H1 (cell line): ENCODE measurements at regions not wholly inside any gene's neighbourhood (a gene's known extent, or its start where the extent isn't known, plus 50 kb on each side); places are given as distances from the start of the nearest gene placed in this dataset.

Source experiments
- CTCF ChIA-PET: fragments of 300-600 bp; sonication (Branson Sonifier 250); formaldehyde crosslinking; loops from one replicate; lab custom pipeline; 2021; ENCODE audit not compliant: partially characterized antibody; lab: Charles Lee
- POLR2A ChIA-PET: fragments of 300-600 bp; sonication (Branson Sonifier 250); formaldehyde crosslinking; loops from one replicate; lab custom pipeline; 2021; ENCODE audit warnings: inconsistent platforms; ENCODE audit not compliant: partially characterized antibody; lab: Charles Lee
- DNase-seq, 2 experiments: peaks; one replicate each; pipeline versions ENCODE4 v3.0.0 to v3.0.0-alpha.2; 2010 to 2022; ENCODE audit warnings: low spot score in 2 of 2, low read depth in 1 of 2, mixed read lengths in 1 of 2
- FAIRE-seq: peaks from 2 replicates; lab custom pipeline; 2011; peaks lifted over from hg19 to GRCh38; lab: Jason Lieb, UNC
- H2AFZ ChIP-seq: 2 replicates; pipeline ENCODE4 v1.8.1; 2012; ENCODE audit warnings: low read length, inconsistent platforms
- H2AK5ac ChIP-seq: 2 replicates; pipeline ENCODE4 v1.6.1; 2013; ENCODE audit warnings: low read depth, low read length
- H2BK120ac ChIP-seq: replicated peaks from 2 replicates; pipeline ENCODE3; 2013; ENCODE audit warnings: low read depth, low read length, inconsistent platforms
- H2BK12ac ChIP-seq: 2 replicates; pipeline ENCODE4 v1.6.1; 2013; ENCODE audit warnings: low read depth, low read length
- H2BK15ac ChIP-seq: 2 replicates; pipeline ENCODE4 v1.6.1; 2013; ENCODE audit warnings: low read length
- H2BK20ac ChIP-seq: 2 replicates; pipeline ENCODE4 v1.6.1; 2013; ENCODE audit warnings: low read length
- H2BK5ac ChIP-seq: 2 replicates; pipeline ENCODE4 v1.6.1; 2013; ENCODE audit warnings: low read depth, low read length
- H3K14ac ChIP-seq: 2 replicates; pipeline ENCODE4 v1.6.1; 2013; ENCODE audit warnings: inconsistent platforms; ENCODE audit not compliant: insufficient read length
- H3K18ac ChIP-seq: 2 replicates; pipeline ENCODE4 v1.6.1; 2013; ENCODE audit warnings: low read length; ENCODE audit errors: extremely low read depth
- H3K23ac ChIP-seq: 2 replicates; pipeline ENCODE4 v1.6.1; 2013; ENCODE audit warnings: inconsistent platforms; ENCODE audit not compliant: insufficient read length
- H3K23me2 ChIP-seq: 2 replicates; pipeline ENCODE4 v1.6.1; 2013; ENCODE audit warnings: low read depth, low read length
- H3K27ac ChIP-seq: 2 replicates; pipeline ENCODE4 v1.6.1; 2011; ENCODE audit warnings: low read depth, low read length, inconsistent platforms
- H3K27me3 ChIP-seq, 4 experiments: replicated peaks in 1 of 4; 1 replicate in 1 of 4; 2 replicates in 3 of 4; pipeline versions ENCODE4 v1.6.1 to v1.8.1; 2011 to 2013; ENCODE audit warnings: low read length in 3 of 4, mild to moderate bottlenecking in 3 of 4, inconsistent platforms in 2 of 4, mixed read lengths in 2 of 4, moderate library complexity in 1 of 4; ENCODE audit not compliant: control insufficient read depth in 3 of 4, insufficient read depth in 3 of 4; ENCODE audit errors: extremely low read depth in 1 of 4
- H3K36me3 ChIP-seq, 4 experiments: 2 replicates each; pipeline versions ENCODE4 v1.6.1 to v1.8.1; 2011 to 2013; ENCODE audit warnings: mild to moderate bottlenecking in 4 of 4, low read length in 3 of 4, moderate library complexity in 2 of 4, control low read depth in 1 of 4, inconsistent platforms in 1 of 4; ENCODE audit not compliant: insufficient read depth in 4 of 4, control insufficient read depth in 2 of 4
- H3K4ac ChIP-seq: replicated peaks from 2 replicates; pipeline ENCODE3; 2013; ENCODE audit warnings: low read length, low read depth, mixed read lengths, inconsistent platforms; ENCODE audit not compliant: insufficient read length
- H3K4me1 ChIP-seq, 4 experiments: replicated peaks in 1 of 4; 1 replicate in 1 of 4; 2 replicates in 3 of 4; pipeline versions ENCODE4 v1.6.1 to v1.8.1; 2011 to 2013; ENCODE audit warnings: low read length in 3 of 4, inconsistent platforms in 2 of 4, mixed read lengths in 1 of 4; ENCODE audit not compliant: insufficient read depth in 4 of 4, control insufficient read depth in 3 of 4
- H3K4me2 ChIP-seq, 2 experiments: 2 replicates each; pipeline versions ENCODE4 v1.6.1 to v1.8.1; 2011 to 2013; ENCODE audit warnings: low read depth in 2 of 2, low read length in 2 of 2, control low read depth in 1 of 2, inconsistent platforms in 1 of 2, mild to moderate bottlenecking in 1 of 2; ENCODE audit not compliant: insufficient read depth in 1 of 2
- H3K4me3 ChIP-seq, 4 experiments: fragments of 200-600, 300-600 bp in 1 of 4; sonication (generic), shearing (Covaris generic), sonication (Bioruptor Twin) in 1 of 4; 2 replicates each; pipeline versions ENCODE4 v1.5.1 to v1.8.1; 2011 to 2016; ENCODE audit warnings: low read length in 4 of 4, low read depth in 3 of 4, control low read depth in 2 of 4, inconsistent platforms in 2 of 4, mild to moderate bottlenecking in 2 of 4, mixed read lengths in 1 of 4, moderate library complexity in 1 of 4; ENCODE audit not compliant: insufficient read depth in 2 of 4; ENCODE audit errors: extremely low read depth in 1 of 4
- H3K56ac ChIP-seq: replicated peaks from 2 replicates; pipeline ENCODE3; 2013; ENCODE audit warnings: low read depth, mild to moderate bottlenecking, mixed read lengths, low read length, inconsistent platforms; ENCODE audit not compliant: insufficient read length
- H3K79me1 ChIP-seq: 2 replicates; pipeline ENCODE4 v1.6.1; 2013; ENCODE audit warnings: low read depth, low read length, control low read depth
- H3K79me2 ChIP-seq, 2 experiments: 2 replicates each; pipeline versions ENCODE4 v1.6.1 to v1.8.1; 2012 to 2013; ENCODE audit warnings: low read length in 2 of 2, mild to moderate bottlenecking in 2 of 2, inconsistent platforms in 1 of 2; ENCODE audit not compliant: insufficient read depth in 2 of 2, control insufficient read depth in 1 of 2
- H3K9ac ChIP-seq, 4 experiments: replicated peaks in 1 of 4; 1 replicate in 1 of 4; 2 replicates in 3 of 4; pipeline versions ENCODE4 v1.6.1 to v1.8.1; 2011 to 2013; ENCODE audit warnings: low read depth in 3 of 4, low read length in 3 of 4, control low read depth in 2 of 4, mild to moderate bottlenecking in 2 of 4, moderate library complexity in 2 of 4, inconsistent platforms in 1 of 4; ENCODE audit errors: extremely low read depth in 1 of 4
- H3K9me3 ChIP-seq, 2 experiments: 2 replicates each; pipeline versions ENCODE4 v1.6.1 to v1.8.1; 2012 to 2013; ENCODE audit warnings: mild to moderate bottlenecking in 2 of 2, moderate library complexity in 2 of 2, control low read depth in 1 of 2, inconsistent platforms in 1 of 2, low read depth in 1 of 2, low read length in 1 of 2, mixed read lengths in 1 of 2; ENCODE audit not compliant: insufficient read depth in 2 of 2
- H4K20me1 ChIP-seq, 2 experiments: replicated peaks in 1 of 2; 2 replicates each; pipeline versions ENCODE3 to v1.8.1; 2011 to 2013; ENCODE audit warnings: inconsistent platforms in 2 of 2, low read length in 2 of 2, mild to moderate bottlenecking in 1 of 2; ENCODE audit not compliant: insufficient read depth in 2 of 2, control insufficient read depth in 1 of 2
- H4K5ac ChIP-seq: 2 replicates; pipeline ENCODE4 v1.6.1; 2013; ENCODE audit warnings: low read length, low read depth, mixed read lengths, inconsistent platforms; ENCODE audit not compliant: insufficient read length
- H4K8ac ChIP-seq: 2 replicates; pipeline ENCODE4 v1.8.0; 2013; ENCODE audit warnings: mild to moderate bottlenecking, moderate library complexity, low read length, inconsistent platforms; ENCODE audit not compliant: insufficient read depth; ENCODE audit errors: extremely low read depth
- H4K91ac ChIP-seq: replicated peaks from 2 replicates; pipeline ENCODE3; 2013; ENCODE audit warnings: low read length, mixed read lengths, inconsistent platforms; ENCODE audit not compliant: insufficient read length
- BRCA1 ChIP-seq: IDR thresholded peaks from 2 replicates; pipeline ENCODE4 v1.6.1; 2012; ENCODE audit warnings: low read depth, low read length, improper control_type of control experiment
- CBX5 ChIP-seq: fragments of 300-800, 300-1000 bp; sonication (generic); IDR thresholded peaks from 2 replicates; pipeline ENCODE4 v1.7.1; 2016; ENCODE audit warnings: antibody characterized with exemption, low read length, low read depth
- CHD1 ChIP-seq: IDR thresholded peaks from 2 replicates; pipeline ENCODE4 v1.6.1; 2012; ENCODE audit warnings: low read depth, low read length, improper control_type of control experiment
- EGR1 ChIP-seq: IDR thresholded peaks from 2 replicates; pipeline ENCODE4 v1.6.1; 2011; ENCODE audit warnings: low read depth, low read length, borderline replicate concordance
- EZH2 ChIP-seq: fragments of 200-600 bp; sonication (generic); IDR thresholded peaks from 2 replicates; pipeline ENCODE4 v1.7.1; 2012; ENCODE audit warnings: low read depth, mild to moderate bottlenecking, moderate library complexity, low read length, inconsistent platforms; ENCODE audit not compliant: severe bottlenecking
- HDAC6 ChIP-seq: IDR thresholded peaks from one replicate; pipeline ENCODE4 v1.7.1; 2012; ENCODE audit warnings: low read depth, mild to moderate bottlenecking, inconsistent platforms, low read length, moderate library complexity
- JUND ChIP-seq: IDR thresholded peaks from 2 replicates; pipeline ENCODE4 v1.6.1; 2011; ENCODE audit warnings: mild to moderate bottlenecking, improper control_type of control experiment, low read length
- KDM5A ChIP-seq: fragments of 200-600 bp; IDR thresholded peaks from 2 replicates; pipeline ENCODE4 v1.7.1; 2012; ENCODE audit warnings: mild to moderate bottlenecking, low read length, inconsistent platforms, mixed read lengths
- NANOG ChIP-seq: IDR thresholded peaks from 2 replicates; pipeline ENCODE4 v1.6.1; 2011; ENCODE audit warnings: low read length, low read depth, mild to moderate bottlenecking, inconsistent platforms; ENCODE audit not compliant: insufficient read depth, poor library complexity, severe bottlenecking
- NRF1 ChIP-seq: IDR thresholded peaks from 2 replicates; pipeline ENCODE4 v1.6.1; 2011; ENCODE audit warnings: mild to moderate bottlenecking, low read depth, low read length, improper control_type of control experiment
- SIX5 ChIP-seq: IDR thresholded peaks from 2 replicates; pipeline ENCODE4 v1.6.1; 2011; ENCODE audit warnings: mild to moderate bottlenecking, low read depth, low read length
- SP4 ChIP-seq: IDR thresholded peaks from 2 replicates; pipeline ENCODE4 v1.6.1; 2012; ENCODE audit warnings: low read length, inconsistent platforms
- SRF ChIP-seq: IDR thresholded peaks from 2 replicates; pipeline ENCODE4 v1.6.1; 2011; ENCODE audit warnings: mild to moderate bottlenecking, low read depth, low read length, moderate library complexity
- SUZ12 ChIP-seq: fragments of 200-600 bp; sonication (generic); IDR thresholded peaks from 2 replicates; pipeline ENCODE4 v1.6.1; 2012; ENCODE audit warnings: mild to moderate bottlenecking, inconsistent platforms, low read length, moderate library complexity, mixed read lengths
- TCF12 ChIP-seq: IDR thresholded peaks from 2 replicates; pipeline ENCODE4 v1.6.1; 2011; ENCODE audit warnings: low read depth, mild to moderate bottlenecking, low read length
- WGBS, 2 experiments: shearing (Covaris generic) in 1 of 2; methylation state at CpG; one replicate each; pipeline versions ENCODE4 v1.1.6 to v1.1.7; 2013 to 2015; ENCODE audit warnings: low lambda C conversion rate in 2 of 2, mixed read lengths in 2 of 2, inconsistent platforms in 1 of 2, low coverage in 1 of 2, missing lambda C conversion rate in 1 of 2; ENCODE audit not compliant: insufficient replicate concordance in 2 of 2, insufficient coverage in 1 of 2, insufficient read length in 1 of 2; ENCODE audit errors: extremely low coverage in 1 of 2, missing lambda C conversion rate in 1 of 2; 5-methylcytosine and 5-hydroxymethylcytosine counted together
- TF ChIP-seq, protein P1 (sequence below): IDR thresholded peaks from 2 replicates; pipeline ENCODE4 v1.6.1; 2011; ENCODE audit warnings: low read length, improper control_type of control experiment

GRCh38 chr5:21097661-21098060 is 1109.7 kb upstream of the CDH18 start:
- Histone ChIP-seq H4K5ac (no peak overlapping the region), H3K14ac (no peak overlapping the region), H2BK20ac (no peak overlapping the region), H2AK5ac (no peak overlapping the region), H3K4me2 (no peak overlapping the region), H3K79me1 (no peaks in the 10 kb centered on the region), H3K36me3 (no peaks in the 10 kb centered on the region), H3K4me1 (no peaks in the 10 kb centered on the region), H3K79me2 (no peaks in the 10 kb centered on the region), H3K27ac (no peak overlapping the region), H4K91ac (no peak overlapping the region), H3K27me3 (no peaks in the 10 kb centered on the region), H2BK120ac (no peak overlapping the region), H4K8ac (no peak overlapping the region), H3K4ac (no peak overlapping the region), H4K20me1 (no peaks in the 10 kb centered on the region), H2BK5ac (no peak overlapping the region), H2BK12ac (no peak overlapping the region), H3K18ac (no peak overlapping the region), H2BK15ac (no peak overlapping the region), H3K23me2 (no peaks in the 10 kb centered on the region), H3K4me3 (no peak overlapping the region), H3K56ac (no peak overlapping the region), H3K9me3 (no peaks in the 10 kb centered on the region), H2AFZ (no peak overlapping the region), H3K9ac (no peak overlapping the region), H3K23ac (no peak overlapping the region)
- ChIA-PET POLR2A (no interaction called here), CTCF (no interaction called here)
- DNase-seq, result no peak
- 86% methylated on average over 1 of the region's 1 CpG; no CpG with 5 or more reads in 1 of the 2 experiments for WGBS, 2 experiments
- no peak for FAIRE-seq
- TF ChIP-seq KDM5A, result no peak
- no peak for TF ChIP-seq TCF12
- no peak for TF ChIP-seq HDAC6
- TF ChIP-seq SP4, result no peak
- no peak for TF ChIP-seq NANOG
- TF ChIP-seq, protein P1, sequence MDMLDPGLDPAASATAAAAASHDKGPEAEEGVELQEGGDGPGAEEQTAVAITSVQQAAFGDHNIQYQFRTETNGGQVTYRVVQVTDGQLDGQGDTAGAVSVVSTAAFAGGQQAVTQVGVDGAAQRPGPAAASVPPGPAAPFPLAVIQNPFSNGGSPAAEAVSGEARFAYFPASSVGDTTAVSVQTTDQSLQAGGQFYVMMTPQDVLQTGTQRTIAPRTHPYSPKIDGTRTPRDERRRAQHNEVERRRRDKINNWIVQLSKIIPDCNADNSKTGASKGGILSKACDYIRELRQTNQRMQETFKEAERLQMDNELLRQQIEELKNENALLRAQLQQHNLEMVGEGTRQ, result no peak
- no peak for TF ChIP-seq SRF
- TF ChIP-seq JUND, result no peak
- no peak for TF ChIP-seq EZH2
- TF ChIP-seq BRCA1, result no peak
- no peak for TF ChIP-seq CBX5
- no peak for TF ChIP-seq NRF1
- TF ChIP-seq SIX5, result no peak
- no peak for TF ChIP-seq SUZ12
- no peak for TF ChIP-seq CHD1
- TF ChIP-seq EGR1, result no peak
